ENCODE measurements at regions not wholly inside any gene's neighbourhood (a gene's known extent, or its start where the extent isn't known, plus 50 kb on each side); places are given as distances from the start of the nearest gene placed in this dataset.
"Not testable (repeated sequence)": the region's sequence is repeated elsewhere in the genome, so short reads cannot be mapped to it uniquely, and the experiment has no call there.

- H3K9me3 ChIP-seq: peaks cover 3 to 15% (median 5%) of the 10 kb centered on the region in 4 donors
- DNase-seq (no peak), ATAC-seq (ENCODE audit: low FRiP score in 2 of 2) (no peak)
- no peak for TF ChIP-seq EP300 (IDR thresholded peaks at IDR 0.05)
- no peak for TF ChIP-seq POLR2AphosphoS5 (IDR thresholded peaks at IDR 0.05)
- no peak for TF ChIP-seq POLR2A (IDR thresholded peaks at IDR 0.05)
- TF ChIP-seq CTCF (IDR thresholded peaks at IDR 0.05): no peak
- no peaks in the 10 kb centered on the region for H3K27me3 ChIP-seq
- H3K4me1 ChIP-seq: no peaks in the 10 kb centered on the region
- H3K27ac ChIP-seq: no peak overlapping the region
- no peaks in the 10 kb centered on the region for H3K36me3 ChIP-seq
- no peak overlapping the region for H3K4me3 ChIP-seq
- 69 to 74% methylated on average over 3 of the region's 3 CpGs for WGBS, 2 donors
These were observed 109.6 kb upstream of the DNAH14 start for GRCh38 chr1:224819861-224820260.

GRCh38 chr1:224820341-224820740 lies 109.1 kb upstream of the DNAH14 start:
- TF ChIP-seq EP300 (IDR thresholded peaks at IDR 0.05) (no peak), POLR2AphosphoS5 (IDR thresholded peaks at IDR 0.05) (no peak), CTCF (IDR thresholded peaks at IDR 0.05) (no peak), POLR2A (IDR thresholded peaks at IDR 0.05) (no peak)
- Histone ChIP-seq H3K4me1 (no peaks in the 10 kb centered on the region), H3K4me3 (no peak overlapping the region), H3K36me3 (no peaks in the 10 kb centered on the region), H3K9me3 (peaks cover 3 to 15% (median 5%) of the 10 kb centered on the region in 4 donors), H3K27me3 (no peaks in the 10 kb centered on the region), H3K27ac (no peak overlapping the region)
- no peak for ATAC-seq (ENCODE audit: low FRiP score in 2 of 2)
- no peak for DNase-seq
- WGBS, 2 donors: 58 to 70% methylated on average over 3 of the region's 3 CpGs

- 95 to 97% methylated on average over 8 of the region's 8 CpGs for WGBS, 2 donors
- not testable (repeated sequence) for ATAC-seq (ENCODE audit: low FRiP score in 2 of 2)
- peaks cover 3 to 15% (median 5%) of the 10 kb centered on the region in 4 donors for H3K9me3 ChIP-seq
These were observed 107.7 kb upstream of the DNAH14 start for GRCh38 chr1:224821751-224822150.

GRCh38 chr1:224825525-224826000 lies 103.9 kb upstream of the DNAH14 start:
- WGBS, 2 donors: 88 to 89% methylated on average over 1 of the region's 1 CpG
- DNase-seq (no peak), ATAC-seq (ENCODE audit: low FRiP score in 2 of 2) (no peak)
- no peaks in the 10 kb centered on the region for H3K36me3 ChIP-seq
- no peak overlapping the region for H3K4me3 ChIP-seq
- H3K27ac ChIP-seq: no peak overlapping the region
- H3K4me1 ChIP-seq: no peaks in the 10 kb centered on the region
- peaks cover 3 to 15% (median 4%) of the 10 kb centered on the region in 4 donors for H3K9me3 ChIP-seq
- TF ChIP-seq POLR2AphosphoS5 (IDR thresholded peaks at IDR 0.05) (no peak), POLR2A (IDR thresholded peaks at IDR 0.05) (no peak), EP300 (IDR thresholded peaks at IDR 0.05) (no peak), CTCF (IDR thresholded peaks at IDR 0.05) (no peak)
- no peaks in the 10 kb centered on the region for H3K27me3 ChIP-seq

More at GRCh38 chr1:224821751-224822150, 107.7 kb upstream of the DNAH14 start:
- H3K4me3 ChIP-seq, H3K27me3 ChIP-seq, H3K36me3 ChIP-seq, H3K27ac ChIP-seq, DNase-seq, H3K4me1 ChIP-seq: not testable (repeated sequence)

- Histone ChIP-seq H3K36me3 (no peaks in the 10 kb centered on the region), H3K27me3 (no peaks in the 10 kb centered on the region), H3K9me3 (peaks cover 0 to 10% (median 4%) of the 10 kb centered on the region in 4 donors), H3K4me1 (no peaks in the 10 kb centered on the region), H3K27ac (no peak overlapping the region), H3K4me3 (no peak overlapping the region)
- DNase-seq (no peak), ATAC-seq (ENCODE audit: low FRiP score in 2 of 2) (no peak)
- no peak for TF ChIP-seq POLR2AphosphoS5 (IDR thresholded peaks at IDR 0.05)
- TF ChIP-seq EP300 (IDR thresholded peaks at IDR 0.05): no peak
- TF ChIP-seq CTCF (IDR thresholded peaks at IDR 0.05): no peak
- TF ChIP-seq POLR2A (IDR thresholded peaks at IDR 0.05): no peak
These were observed 100.8 kb upstream of the DNAH14 start for GRCh38 chr1:224828691-224829090.

Measured in upper lobe of left lung (tissue), 6 donors.